ENCODE measurements at regions not wholly inside any gene's neighbourhood (a gene's known extent, or its start where the extent isn't known, plus 50 kb on each side); places are given as distances from the start of the nearest gene placed in this dataset.

DNA sequence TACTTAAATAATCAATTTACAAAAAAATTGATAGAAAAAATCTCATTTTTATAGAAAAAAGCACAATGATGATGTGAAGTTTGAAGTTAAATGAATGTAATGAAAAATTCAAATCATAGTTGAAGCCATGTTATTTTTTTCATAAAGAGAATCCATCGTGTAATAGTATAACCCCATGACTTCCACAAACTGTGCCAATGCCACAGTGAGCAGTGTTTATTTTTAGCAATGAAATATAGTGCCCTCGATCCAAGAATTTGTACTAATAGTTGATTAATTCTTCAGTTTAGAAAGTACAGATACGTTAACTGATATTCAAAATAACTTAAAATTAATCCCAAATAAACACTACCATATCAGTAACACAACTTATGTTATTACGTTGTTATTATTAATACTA is 225.9 kb downstream of the PTPRC start:
- DNase-seq (ENCODE audit: low read depth in 2 of 2) = no peak

DNA sequence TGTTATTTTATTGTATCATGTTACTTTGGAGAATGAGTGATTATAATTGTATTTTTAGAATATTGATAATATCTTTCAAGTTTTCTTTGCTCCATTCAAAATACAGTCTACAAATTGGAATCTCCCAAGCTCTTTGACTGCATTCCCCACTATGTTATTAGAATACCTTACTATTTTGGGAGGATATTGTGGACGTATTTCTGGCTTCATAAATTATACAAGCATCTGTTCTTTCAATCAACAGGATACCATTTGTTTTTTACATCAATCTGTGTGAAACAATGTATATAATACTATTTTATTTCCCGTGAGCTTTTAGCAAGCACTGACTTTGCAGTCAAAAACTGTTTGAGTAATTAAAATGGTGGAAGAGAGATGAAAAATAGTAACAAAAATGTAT is 226.5 kb downstream of the PTPRC start:
- no peak for DNase-seq (ENCODE audit: low read depth in 2 of 2)

DNA sequence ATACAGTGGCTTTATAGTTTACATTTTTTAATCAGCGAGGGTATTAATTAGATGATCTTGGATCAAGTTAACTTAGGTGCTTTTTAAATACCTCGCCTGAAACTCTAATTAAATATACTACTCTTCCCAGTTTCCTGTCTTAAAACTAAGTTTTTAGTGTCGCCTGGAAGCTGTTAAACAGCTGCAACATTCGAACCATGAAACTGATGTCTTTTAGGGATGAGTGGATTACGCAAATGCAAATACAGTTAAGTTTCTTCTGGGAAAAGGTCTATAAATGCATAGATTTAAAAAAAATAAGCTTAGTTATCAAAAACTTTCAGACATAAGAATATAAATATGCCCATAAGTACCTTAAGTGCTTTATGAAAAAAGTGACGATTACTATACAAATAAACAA is 228.3 kb downstream of the PTPRC start:
- DNase-seq (ENCODE audit: low read depth in 2 of 2) = no peak

DNA sequence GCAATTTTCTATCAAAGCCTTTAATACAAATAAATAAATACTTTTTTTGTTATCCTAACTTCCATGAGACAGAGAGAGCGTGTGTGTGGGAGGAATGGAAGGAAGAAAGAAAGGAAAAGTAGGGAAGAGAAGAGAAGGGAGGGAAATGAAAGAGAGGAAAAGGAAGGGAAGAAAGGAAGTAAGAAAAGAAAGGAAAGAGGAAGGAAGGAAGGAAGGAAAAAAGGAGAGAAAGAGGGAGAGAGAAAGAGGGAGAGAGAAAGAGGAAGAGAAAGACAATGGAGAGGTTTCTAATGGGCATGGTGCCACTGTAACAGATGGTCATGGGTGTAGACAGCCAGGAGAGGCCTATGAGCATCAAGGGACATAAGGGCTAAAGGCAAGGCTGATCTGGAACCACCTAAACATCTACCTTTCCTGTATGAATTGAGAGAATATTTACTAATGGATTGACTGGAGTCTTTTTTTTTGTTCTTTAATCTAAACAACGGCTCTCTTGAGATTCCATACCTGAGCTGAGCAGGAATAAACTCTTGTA is 234.9 kb downstream of the PTPRC start:
- no peak for DNase-seq (ENCODE audit: low read depth in 2 of 2)

GRCh38 chr1:198876371-198876871 is 237.6 kb downstream of the PTPRC start:
- no peak for DNase-seq (ENCODE audit: low read depth in 2 of 2)

DNA sequence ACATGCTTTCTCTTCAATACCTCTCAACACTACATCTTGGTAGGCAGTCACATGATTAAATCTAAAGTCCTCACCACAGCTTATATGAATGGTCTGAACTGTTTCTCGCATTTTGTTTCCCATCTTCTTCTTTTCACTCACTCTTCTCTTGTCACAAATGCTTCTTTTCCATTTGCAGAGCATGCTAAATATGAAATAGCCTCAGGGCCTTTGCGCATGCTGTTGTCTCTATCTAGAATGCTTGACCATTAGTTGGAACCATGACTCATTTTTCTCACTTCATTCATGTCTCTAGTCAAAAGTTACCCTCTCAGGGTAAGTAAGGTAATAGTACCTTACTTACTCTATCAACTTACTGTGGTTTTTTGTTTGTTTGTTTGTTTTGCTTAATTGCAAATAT is 239.7 kb downstream of the PTPRC start:
- no peak for DNase-seq (ENCODE audit: low read depth in 2 of 2)

DNA sequence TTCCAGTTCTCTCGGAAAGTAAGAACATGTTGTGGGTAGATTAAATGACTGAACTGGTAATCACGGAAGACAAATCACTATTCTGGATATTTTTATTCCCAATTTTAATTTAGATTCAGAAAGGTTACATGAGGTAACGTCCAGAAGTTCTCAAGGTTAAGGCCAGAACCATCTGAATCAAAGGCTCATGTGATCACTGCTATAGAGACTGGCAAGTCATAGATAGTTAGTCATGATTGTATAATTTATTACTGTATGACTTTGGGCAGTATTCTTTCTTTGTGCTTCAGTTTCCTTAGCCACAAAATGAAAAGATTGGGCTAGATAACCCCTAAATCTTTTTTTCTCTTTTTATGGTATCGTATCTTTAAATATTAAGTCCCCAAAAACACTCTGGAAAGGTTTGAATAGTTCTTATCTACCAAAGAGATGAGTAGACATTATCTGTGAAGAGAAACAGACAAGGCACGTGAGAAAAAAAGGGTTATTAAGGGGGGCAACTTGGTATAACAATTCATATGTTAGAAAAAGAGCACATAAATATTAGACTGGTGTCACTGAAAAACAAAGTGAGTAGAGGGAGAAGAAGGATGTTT is 241.0 kb downstream of the PTPRC start:
- no peak for DNase-seq (ENCODE audit: low read depth in 2 of 2)

- DNase-seq (ENCODE audit: low read depth in 2 of 2) = no peak
Observed at GRCh38 chr1:198880397-198880796, 241.6 kb downstream of the PTPRC start.

DNA sequence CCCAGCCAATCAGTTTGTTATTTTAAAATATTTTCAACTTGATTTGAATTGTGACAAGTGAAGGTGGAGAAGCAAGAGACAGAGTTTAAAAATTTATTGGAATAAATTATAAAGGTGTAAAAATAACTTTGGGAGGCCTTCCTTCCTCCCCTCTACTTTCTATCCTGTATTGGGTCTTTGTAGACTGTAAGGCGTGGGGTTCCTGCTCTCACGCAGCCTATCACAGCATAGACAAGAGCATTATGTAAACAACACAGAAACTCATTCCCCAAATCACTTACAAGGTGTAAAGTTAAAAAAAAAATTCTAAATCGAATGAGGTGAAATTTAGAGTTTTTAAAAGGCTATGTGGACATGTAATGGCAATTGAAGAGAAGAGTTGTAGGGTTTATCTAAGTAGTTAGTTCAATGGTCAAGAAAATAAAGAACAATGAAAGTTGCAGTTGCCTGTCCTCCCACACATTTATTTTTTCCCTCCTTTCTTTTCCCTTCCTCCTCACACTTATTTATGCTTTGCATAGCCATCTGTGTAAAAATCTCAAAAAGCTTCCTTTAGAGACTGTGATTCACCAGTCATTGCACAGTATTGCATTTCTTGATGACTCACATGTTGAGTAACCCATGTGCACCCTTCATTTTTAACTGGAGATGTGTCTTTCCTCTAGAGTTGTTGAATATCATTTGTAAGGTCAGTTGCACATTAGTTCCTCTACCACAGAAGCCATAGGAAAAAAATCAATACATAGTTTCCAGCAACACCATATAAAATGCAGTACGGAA is 242.2 kb downstream of the PTPRC start:
- DNase-seq (ENCODE audit: low read depth in 2 of 2) = no peak

DNA sequence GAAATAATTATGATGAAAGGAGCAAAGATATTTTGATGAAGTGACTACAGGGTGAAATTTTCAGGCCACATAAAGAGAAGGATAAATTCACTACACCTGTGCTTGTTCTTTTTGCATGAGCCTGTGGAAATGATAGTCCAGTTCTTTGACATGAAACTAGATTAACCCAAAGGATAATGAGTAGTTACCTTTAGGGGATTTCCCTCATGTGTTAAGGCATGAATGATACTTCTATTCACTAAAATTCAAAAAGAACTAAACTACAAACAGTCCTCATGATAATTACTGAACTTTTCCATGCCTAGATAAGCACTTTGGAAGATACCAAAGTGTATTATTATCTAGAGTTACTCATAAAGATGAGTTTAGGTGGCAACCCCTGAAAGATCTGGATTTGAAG is 244.3 kb downstream of the PTPRC start:
- DNase-seq (ENCODE audit: low read depth in 2 of 2) = no peak

DNA sequence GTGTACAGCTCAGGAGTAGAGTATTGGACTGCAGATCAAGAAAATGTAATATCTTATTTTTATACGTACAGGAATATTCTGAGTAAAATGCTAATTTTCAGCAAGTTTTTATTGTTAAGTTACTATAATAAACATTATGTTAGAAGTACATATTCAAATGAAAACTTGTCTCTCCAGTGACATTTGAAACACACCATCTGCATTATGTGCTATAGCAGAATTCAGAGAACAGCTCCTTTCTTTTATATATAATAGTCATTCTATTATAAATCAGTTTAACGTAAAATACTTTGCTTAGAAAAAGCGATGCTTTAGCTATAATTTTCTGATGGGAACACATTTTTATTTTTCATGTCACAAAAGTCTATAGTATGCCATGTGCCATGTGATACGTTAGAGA is 249.0 kb downstream of the PTPRC start:
- no peak for DNase-seq (ENCODE audit: low read depth in 2 of 2)

- DNase-seq (ENCODE audit: low read depth in 2 of 2) = no peak
Observed at GRCh38 chr1:198888379-198888943, 249.6 kb downstream of the PTPRC start.

DNA sequence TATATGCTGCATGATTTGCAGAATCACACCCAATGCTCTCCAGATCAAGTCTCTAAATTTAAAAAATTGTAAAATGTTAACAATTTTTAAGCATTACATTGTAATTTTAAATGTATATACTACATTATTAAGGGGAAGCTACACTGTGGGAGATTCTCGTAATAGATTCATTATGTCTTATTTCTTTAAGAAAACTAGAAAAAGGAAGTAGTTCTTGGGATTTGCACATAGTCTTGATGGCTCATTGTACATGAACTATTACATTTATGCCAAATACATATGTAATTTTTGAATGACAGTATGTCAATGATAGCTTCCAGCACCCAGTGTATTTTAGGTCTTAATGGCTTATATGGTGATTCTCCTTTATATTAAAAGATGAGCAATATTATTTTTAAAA is 250.3 kb downstream of the PTPRC start:
- DNase-seq (ENCODE audit: low read depth in 2 of 2) = no peak

GRCh38 chr1:198889749-198890148 is 250.9 kb downstream of the PTPRC start:
- DNase-seq (ENCODE audit: low read depth in 2 of 2) = no peak

DNA sequence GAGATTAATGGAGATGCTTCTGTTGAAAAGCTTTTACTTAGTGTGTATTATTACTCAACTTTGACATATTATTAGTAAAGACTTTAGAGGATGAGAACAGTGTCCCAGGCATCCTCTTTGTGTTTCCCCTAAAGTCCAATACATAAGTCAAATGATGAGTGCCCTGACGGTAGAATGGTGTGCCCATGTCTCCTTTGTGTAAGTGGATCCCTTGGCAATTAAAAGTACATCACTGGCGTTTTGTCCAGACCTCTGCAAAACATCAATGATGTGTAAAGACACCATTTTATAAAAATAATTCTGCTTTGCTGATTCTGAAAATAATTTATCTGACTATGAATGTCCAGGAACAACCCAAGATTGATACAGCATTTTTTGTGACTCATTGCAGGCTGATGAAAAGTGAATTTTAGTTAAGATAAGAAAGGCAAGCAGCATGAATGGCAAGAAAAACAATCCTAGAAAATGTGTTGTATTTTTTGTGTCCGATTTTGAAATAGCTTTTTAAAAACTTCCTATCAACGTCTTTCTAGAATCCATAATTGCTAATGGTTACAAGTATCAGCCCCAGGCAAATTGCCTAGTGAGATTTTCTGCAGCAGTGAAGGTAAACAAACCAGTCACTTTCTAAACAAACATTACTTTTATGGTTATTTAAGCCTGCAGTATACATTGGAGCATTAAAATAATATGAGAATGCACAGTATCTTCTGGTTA is 251.5 kb downstream of the PTPRC start:
- no peak for DNase-seq (ENCODE audit: low read depth in 2 of 2)

DNA sequence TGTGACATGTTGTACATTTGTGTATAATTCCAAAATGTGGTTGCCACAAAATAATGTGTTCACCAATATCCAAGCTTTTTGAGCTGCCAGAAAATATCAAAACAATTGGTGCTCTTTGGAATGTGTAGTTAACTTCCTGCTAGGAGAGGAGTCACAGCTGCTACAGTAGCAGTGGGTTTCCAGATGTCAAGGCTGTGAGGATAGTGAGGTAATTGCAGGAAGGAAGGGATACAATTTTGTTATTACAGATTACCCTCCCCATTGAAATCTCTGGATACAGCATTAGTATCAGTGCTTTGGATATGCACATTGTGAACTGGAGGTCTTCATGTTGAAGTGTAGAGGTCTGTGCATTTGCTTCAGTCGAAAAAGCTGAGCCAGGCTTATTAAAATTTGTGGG is 253.2 kb downstream of the PTPRC start:
- no peak for DNase-seq (ENCODE audit: low read depth in 2 of 2)

DNA sequence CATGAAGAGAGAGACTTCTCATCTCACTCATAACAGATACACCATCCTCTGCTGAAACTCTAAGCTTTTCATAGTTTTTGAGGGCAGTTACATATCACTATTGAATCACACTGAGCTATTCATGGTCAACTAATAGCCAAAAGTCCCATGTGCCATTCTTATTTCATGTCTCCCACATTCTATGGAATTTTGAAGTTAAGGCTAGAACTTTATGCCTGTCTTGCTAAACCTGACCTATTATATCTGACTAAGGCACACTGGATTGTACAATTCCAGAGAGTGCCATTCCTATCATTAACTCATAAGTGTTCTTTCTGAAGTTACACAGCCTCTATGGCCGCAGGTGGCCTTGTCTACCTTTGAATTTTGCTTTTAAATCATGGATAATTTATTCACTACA is 254.3 kb downstream of the PTPRC start:
- no peak for DNase-seq (ENCODE audit: low read depth in 2 of 2)

DNA sequence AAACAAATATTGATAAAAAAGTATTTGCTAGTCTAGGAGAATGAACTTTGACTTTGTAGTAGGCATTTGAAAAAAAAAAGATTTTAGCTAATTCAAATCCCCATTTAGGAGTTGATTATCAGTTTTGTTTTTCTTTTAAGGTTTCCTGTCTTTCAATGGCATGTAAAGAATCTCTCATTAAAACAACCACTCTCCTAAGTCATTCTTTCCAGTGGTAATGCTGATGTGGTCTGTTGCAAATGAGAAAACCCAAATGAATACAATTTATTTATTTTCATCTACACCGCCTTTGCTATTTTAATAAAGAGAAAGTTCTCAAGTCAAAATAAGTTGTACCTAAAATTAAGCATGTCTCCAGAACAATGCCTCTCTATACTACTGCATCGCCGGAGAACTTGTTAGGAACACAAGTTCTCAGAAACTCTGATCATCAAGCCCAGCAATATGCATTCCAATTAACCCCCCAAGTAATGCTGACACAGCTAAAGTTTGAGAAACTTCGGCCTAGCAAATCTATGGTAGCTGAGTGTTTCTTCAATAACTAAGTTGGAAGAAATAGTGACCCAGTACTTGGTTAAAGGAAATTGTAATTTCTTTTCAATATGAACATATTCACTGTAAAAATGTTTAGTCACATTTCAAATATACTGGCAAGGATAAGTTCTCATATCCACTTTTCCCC is 255.1 kb downstream of the PTPRC start:
- DNase-seq (ENCODE audit: low read depth in 2 of 2) = no peak

DNA sequence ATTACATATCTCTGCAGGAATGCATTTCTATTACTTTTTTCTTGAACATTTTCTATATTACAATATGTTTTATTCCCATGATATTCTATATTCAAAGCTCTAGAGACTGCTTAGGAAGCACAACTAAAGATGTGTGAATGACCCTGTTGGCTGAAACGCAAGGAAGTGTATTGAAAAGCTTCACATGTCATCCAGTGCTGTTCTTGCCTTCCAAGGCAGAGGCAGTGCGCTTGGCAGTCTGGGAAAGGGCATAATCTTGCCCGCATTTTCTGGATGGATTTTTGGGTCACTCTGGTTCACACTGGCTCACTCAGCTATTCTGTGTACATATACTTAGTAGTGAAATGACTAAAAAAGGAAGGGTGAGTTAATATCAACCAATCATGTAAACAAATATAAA is 262.4 kb downstream of the PTPRC start:
- no peak for DNase-seq (ENCODE audit: low read depth in 2 of 2)

DNA sequence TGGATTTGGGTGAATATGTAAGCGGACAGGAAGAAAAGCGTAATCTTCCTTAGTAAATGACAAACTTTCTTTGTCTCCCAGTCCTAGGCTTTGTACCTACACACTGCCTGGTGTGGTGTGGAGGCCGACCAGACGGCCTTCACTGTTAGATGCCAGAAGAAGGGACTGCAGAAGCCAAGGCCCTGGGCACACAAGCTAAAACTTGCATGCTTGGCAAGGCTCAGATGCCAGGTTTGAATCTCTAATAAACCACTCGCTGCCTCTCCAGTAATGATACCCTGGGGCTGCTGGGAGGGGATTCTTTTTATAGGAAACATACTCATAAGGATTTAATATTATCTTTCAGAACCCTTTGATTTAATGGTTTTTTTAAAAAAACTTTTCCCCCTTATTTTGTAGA is 263.8 kb downstream of the PTPRC start:
- DNase-seq (ENCODE audit: low read depth in 2 of 2) = no peak

GRCh38 chr1:198903203-198903602 is 264.4 kb downstream of the PTPRC start:
- DNase-seq (ENCODE audit: low read depth in 2 of 2) = no peak

GRCh38 chr1:198903621-198904020 is 264.8 kb downstream of the PTPRC start:
- no peak for DNase-seq (ENCODE audit: low read depth in 2 of 2)

All from activated CD4-positive, alpha-beta T cell treated with anti-CD3 and anti-CD28 coated beads for 24 hours (primary cell).